Skeletal muscle satellite cell (primary cell): ENCODE measurements at regions not wholly inside any gene's neighbourhood (a gene's known extent, or its start where the extent isn't known, plus 50 kb on each side); places are given as distances from the start of the nearest gene placed in this dataset.
A peak's percentile ranks its signal among the peaks of the same experiment; 100 is the strongest.

Experiments used
- H3K27me3 ChIP-seq: 2 replicates; pipeline ENCODE4 v1.7.0; 2013; ENCODE audit warnings: low read length; ENCODE audit not compliant: control insufficient read depth, insufficient read depth
- H3K36me3 ChIP-seq: 2 replicates; pipeline ENCODE4 v1.7.0; 2013; ENCODE audit warnings: mild to moderate bottlenecking, control low read depth, low read length; ENCODE audit not compliant: insufficient read depth
- H3K4me1 ChIP-seq: 2 replicates; pipeline ENCODE4 v1.7.0; 2013; ENCODE audit warnings: low read length; ENCODE audit not compliant: control insufficient read depth, insufficient read depth
- H3K4me2 ChIP-seq: 2 replicates; pipeline ENCODE4 v1.7.0; 2013; ENCODE audit warnings: mild to moderate bottlenecking, low read length
- H3K4me3 ChIP-seq: 2 replicates; pipeline ENCODE4 v1.7.0; 2013; ENCODE audit warnings: low read length
- H3K9ac ChIP-seq: 2 replicates; pipeline ENCODE4 v1.7.0; 2013; ENCODE audit warnings: mild to moderate bottlenecking, low read depth, low read length, moderate library complexity
- H3K9me3 ChIP-seq: replicated peaks from 2 replicates; pipeline ENCODE4 v1.7.0; 2013; ENCODE audit warnings: mild to moderate bottlenecking, control low read depth, low read length

DNA sequence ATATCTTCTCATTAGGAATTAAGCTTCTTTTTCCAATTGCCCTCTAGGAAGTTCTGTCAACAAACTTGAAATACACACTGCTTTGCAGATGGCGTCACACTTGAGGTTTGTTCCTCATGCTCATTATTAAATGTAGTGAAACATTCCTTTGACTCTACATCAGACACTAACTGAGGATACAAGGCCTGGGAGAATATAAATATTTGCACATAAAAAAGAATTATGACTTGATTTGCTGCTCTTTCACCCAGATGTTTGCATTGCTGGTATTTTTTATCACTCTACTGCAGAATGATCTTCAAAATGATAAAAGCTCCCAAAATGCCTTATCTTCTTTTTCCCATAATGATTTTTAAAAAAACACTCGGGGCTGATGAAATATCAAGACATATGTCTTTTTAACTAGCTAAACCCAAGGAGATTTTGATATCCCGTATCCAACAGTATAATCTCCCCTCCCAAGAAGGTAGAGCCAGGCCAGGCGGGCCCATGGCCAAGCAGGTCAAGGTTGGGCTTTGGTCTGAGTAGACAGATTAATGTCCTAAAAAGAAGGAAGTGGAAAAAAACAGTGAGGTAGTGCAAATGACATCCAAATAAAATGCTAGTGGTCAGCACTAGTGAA is 264.6 kb downstream of the HHIPL2 start:
- Histone ChIP-seq H3K27me3 (no peaks in the 10 kb centered on the region), H3K4me2 (no peak overlapping the region), H3K9me3 (no peaks in the 10 kb centered on the region), H3K4me1 (peaks cover 13% of the 10 kb centered on the region), H3K36me3 (no peaks in the 10 kb centered on the region), H3K9ac (peak overlapping the region; percentile 43), H3K4me3 (no peak overlapping the region)

- Histone ChIP-seq H3K36me3 (no peaks in the 10 kb centered on the region), H3K9me3 (no peaks in the 10 kb centered on the region), H3K4me2 (no peak overlapping the region), H3K9ac (no peak overlapping the region), H3K4me1 (peaks cover 8% of the 10 kb centered on the region), H3K27me3 (no peaks in the 10 kb centered on the region), H3K4me3 (no peak overlapping the region)
Measured at GRCh38 chr1:222279591-222279990, 268.3 kb downstream of the HHIPL2 start.

- Histone ChIP-seq H3K9me3 (no peaks in the 10 kb centered on the region), H3K9ac (no peak overlapping the region), H3K27me3 (no peaks in the 10 kb centered on the region), H3K4me1 (peaks cover 4% of the 10 kb centered on the region), H3K36me3 (no peaks in the 10 kb centered on the region), H3K4me3 (no peak overlapping the region), H3K4me2 (no peak overlapping the region)
Measured at GRCh38 chr1:222278501-222278900, 269.4 kb downstream of the HHIPL2 start.

GRCh38 chr1:222275729-222276465 is 272.0 kb downstream of the HHIPL2 start:
- H3K4me3 ChIP-seq: no peak overlapping the region
- no peaks in the 10 kb centered on the region for H3K9me3 ChIP-seq
- no peaks in the 10 kb centered on the region for H3K36me3 ChIP-seq
- H3K4me2 ChIP-seq: no peak overlapping the region
- H3K9ac ChIP-seq: no peak overlapping the region
- no peaks in the 10 kb centered on the region for H3K27me3 ChIP-seq
- no peaks in the 10 kb centered on the region for H3K4me1 ChIP-seq

GRCh38 chr1:222275001-222275728 is 272.7 kb downstream of the HHIPL2 start:
- H3K4me2 ChIP-seq: no peak overlapping the region

DNA sequence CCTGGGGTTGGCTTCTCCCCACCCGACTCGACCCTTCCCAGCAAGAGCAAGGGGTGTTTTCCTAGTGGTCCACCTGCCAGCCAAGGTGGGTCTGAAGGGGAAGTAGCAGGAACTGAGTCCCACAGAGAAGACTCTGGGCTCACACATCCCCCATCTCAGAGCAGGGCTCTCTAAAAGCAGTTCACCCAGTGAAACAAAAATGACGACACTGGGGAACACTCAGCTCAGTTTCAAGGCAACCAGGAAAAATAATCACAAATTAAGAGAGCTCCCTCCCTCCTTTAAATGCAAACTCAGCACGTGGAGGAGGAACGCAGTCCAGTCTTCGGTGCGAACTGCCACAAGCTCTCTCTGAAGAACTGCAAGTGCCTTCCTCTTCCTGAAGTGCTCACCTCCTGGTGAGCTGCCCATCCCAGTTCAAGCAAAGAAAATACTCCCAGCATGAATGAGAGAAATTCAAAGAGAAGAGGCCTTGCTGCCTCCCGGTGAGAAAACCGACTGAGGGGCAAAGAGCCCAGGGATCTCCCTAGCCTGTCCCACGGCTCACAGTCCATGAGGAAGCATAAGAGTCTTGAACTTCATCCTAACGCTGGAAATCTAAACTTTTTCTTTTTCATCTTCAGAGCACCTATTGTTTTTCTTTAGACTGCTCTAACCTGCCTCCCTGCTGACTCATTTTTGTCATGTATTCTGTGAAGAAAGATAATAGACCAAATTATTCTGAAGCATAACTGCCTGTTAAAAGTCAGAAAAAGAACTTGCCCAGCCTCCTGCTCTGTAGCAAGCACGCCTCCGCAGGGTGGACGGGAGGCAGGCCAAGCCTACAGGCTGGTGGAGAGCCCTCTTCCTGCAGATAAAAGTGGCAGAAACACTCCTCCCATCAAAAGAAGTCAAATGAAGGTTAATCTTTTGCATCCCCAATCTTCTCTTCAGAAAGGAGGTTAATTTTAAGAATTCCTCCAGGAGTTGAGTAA is 281.4 kb downstream of the HHIPL2 start:
- no peaks in the 10 kb centered on the region for H3K4me1 ChIP-seq
- H3K4me2 ChIP-seq: no peak overlapping the region
- no peak overlapping the region for H3K9ac ChIP-seq
- H3K36me3 ChIP-seq: no peaks in the 10 kb centered on the region
- no peaks in the 10 kb centered on the region for H3K9me3 ChIP-seq
- H3K27me3 ChIP-seq: no peaks in the 10 kb centered on the region
- no peak overlapping the region for H3K4me3 ChIP-seq

More at GRCh38 chr1:222275001-222275728, 272.7 kb downstream of the HHIPL2 start:
- Histone ChIP-seq H3K4me3 (no peak overlapping the region), H3K27me3 (no peaks in the 10 kb centered on the region), H3K9me3 (no peaks in the 10 kb centered on the region), H3K36me3 (no peaks in the 10 kb centered on the region), H3K4me1 (no peaks in the 10 kb centered on the region), H3K9ac (no peak overlapping the region)

DNA sequence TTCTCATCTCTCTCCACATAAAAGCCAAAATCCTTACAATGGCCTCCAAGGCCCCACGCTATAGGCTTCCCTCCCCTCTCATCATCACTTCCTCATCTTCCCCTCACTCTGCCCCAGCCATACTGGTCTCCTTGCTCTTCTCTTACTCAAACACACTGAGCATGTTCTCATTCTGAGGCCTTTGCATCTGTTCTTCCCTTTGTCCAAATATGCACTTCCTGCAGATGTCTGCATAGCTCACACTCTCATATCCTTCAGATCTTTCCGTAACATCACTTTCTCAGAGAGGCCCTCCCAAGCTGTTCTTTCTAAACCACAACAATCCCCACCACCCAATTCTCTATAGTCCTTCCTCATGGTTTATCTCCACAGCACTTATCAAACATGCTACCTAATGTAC is 284.1 kb downstream of the HHIPL2 start:
- Histone ChIP-seq H3K4me3 (no peak overlapping the region), H3K4me2 (no peak overlapping the region), H3K4me1 (no peaks in the 10 kb centered on the region), H3K9ac (no peak overlapping the region), H3K36me3 (no peaks in the 10 kb centered on the region), H3K27me3 (no peaks in the 10 kb centered on the region), H3K9me3 (no peaks in the 10 kb centered on the region)

DNA sequence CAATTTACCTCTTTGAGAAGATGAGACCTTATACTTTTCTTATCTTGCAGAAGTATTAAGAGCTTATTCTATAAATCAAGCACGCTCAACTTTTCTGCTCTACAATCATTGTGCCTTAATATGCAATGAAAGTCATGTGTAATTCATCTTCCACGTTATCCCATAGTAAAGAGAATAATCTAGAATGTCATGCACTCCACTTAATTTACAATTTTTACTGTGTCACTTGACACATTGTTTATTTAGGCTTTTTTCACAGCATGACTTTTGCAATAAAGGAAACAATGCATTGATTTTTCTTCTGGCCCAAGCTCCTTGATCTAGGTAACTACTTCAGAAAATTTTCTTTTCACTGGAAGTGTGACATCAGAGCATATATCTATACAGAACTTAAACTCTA is 290.9 kb downstream of the HHIPL2 start:
- Histone ChIP-seq H3K9ac (no peak overlapping the region), H3K4me3 (no peak overlapping the region), H3K4me2 (no peak overlapping the region), H3K36me3 (no peaks in the 10 kb centered on the region), H3K27me3 (no peaks in the 10 kb centered on the region), H3K4me1 (no peaks in the 10 kb centered on the region), H3K9me3 (no peaks in the 10 kb centered on the region)

- no peak overlapping the region for H3K4me2 ChIP-seq
- no peaks in the 10 kb centered on the region for H3K36me3 ChIP-seq
- H3K9me3 ChIP-seq: no peaks in the 10 kb centered on the region
- no peaks in the 10 kb centered on the region for H3K4me1 ChIP-seq
- H3K4me3 ChIP-seq: no peak overlapping the region
- no peaks in the 10 kb centered on the region for H3K27me3 ChIP-seq
- H3K9ac ChIP-seq: no peak overlapping the region
Measured at GRCh38 chr1:222256058-222256457, 291.8 kb downstream of the HHIPL2 start.

DNA sequence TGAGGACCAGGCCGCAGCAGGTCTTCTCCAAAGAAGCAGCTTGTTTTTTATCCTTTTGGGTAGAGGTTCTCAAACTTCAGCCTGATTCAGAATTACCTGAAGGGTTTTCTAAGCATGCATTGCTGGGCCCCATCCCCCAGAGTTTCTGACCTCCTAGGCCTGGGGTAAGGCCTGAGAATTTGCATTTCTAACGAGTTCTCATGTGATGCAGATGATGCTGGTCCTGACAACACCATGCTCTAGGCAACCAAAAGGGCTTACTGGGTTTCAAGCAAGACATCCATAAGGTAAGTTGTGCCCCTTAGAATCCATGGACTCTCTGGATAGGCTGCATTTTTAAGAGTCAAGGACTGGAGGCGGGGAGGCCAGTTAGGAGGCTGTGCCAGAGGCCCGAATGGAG is 295.1 kb downstream of the HHIPL2 start:
- Histone ChIP-seq H3K4me3 (no peak overlapping the region), H3K4me1 (no peaks in the 10 kb centered on the region), H3K27me3 (no peaks in the 10 kb centered on the region), H3K4me2 (no peak overlapping the region), H3K9ac (no peak overlapping the region), H3K9me3 (no peaks in the 10 kb centered on the region), H3K36me3 (no peaks in the 10 kb centered on the region)

- Histone ChIP-seq H3K4me2 (no peak overlapping the region), H3K9ac (no peak overlapping the region), H3K4me1 (no peaks in the 10 kb centered on the region), H3K4me3 (no peak overlapping the region), H3K27me3 (no peaks in the 10 kb centered on the region), H3K36me3 (no peaks in the 10 kb centered on the region), H3K9me3 (no peaks in the 10 kb centered on the region)
Measured at GRCh38 chr1:222251847-222252246, 296.1 kb downstream of the HHIPL2 start.
